Vagina (tissue), 2 donors: ENCODE measurements at regions not wholly inside any gene's neighbourhood (a gene's known extent, or its start where the extent isn't known, plus 50 kb on each side); places are given as distances from the start of the nearest gene placed in this dataset.

Experiments
- DNase-seq, 2 donors: peaks; one replicate each; pipeline ENCODE4 v3.0.0-alpha.2; 2017; ENCODE audit errors: extremely low spot score in 2 of 2
- H3K27ac ChIP-seq: fragments of 200-600 bp; sonication (generic); one replicate; pipeline ENCODE4 v1.5.1; 2019
- H3K27me3 ChIP-seq: fragments of 200-600 bp; sonication (generic); one replicate; pipeline ENCODE4 v1.5.1; 2019
- H3K36me3 ChIP-seq, 2 donors: fragments of 200-600 bp; sonication (generic); one replicate each; pipeline ENCODE4 v1.5.1; 2017 to 2019
- H3K4me1 ChIP-seq: fragments of 200-600 bp; sonication (generic); one replicate; pipeline ENCODE4 v1.5.1; 2019
- H3K4me3 ChIP-seq, 2 donors: fragments of 200-600 bp; sonication (generic); 1 replicate in 1 of 2; 2 replicates in 1 of 2; pipeline ENCODE4 v1.5.1; 2016 to 2019
- H3K9me3 ChIP-seq: fragments of 200-600 bp; sonication (generic); one replicate; pipeline ENCODE4 v1.5.1; 2019
- CTCF ChIP-seq, 3 experiments: fragments of 450-650 bp in 2 of 3; fragments of 200-600 bp in 1 of 3; sonication (generic) in 1 of 3; IDR thresholded peaks; one replicate each; pipeline ENCODE4 v1.5.1; 2017 to 2019; ENCODE audit warnings: antibody characterized with exemption in 3 of 3, mild to moderate bottlenecking in 2 of 3, moderate library complexity in 2 of 3
- POLR2A ChIP-seq, 2 donors: fragments of 450-650 bp; IDR thresholded peaks; one replicate each; pipeline ENCODE4 v1.6.1; 2017; ENCODE audit warnings: antibody characterized with exemption in 2 of 2, mild to moderate bottlenecking in 2 of 2, moderate library complexity in 2 of 2
- POLR2AphosphoS5 ChIP-seq, 2 donors: sonication (generic); formaldehyde crosslinking; IDR thresholded peaks; one replicate each; pipeline ENCODE4 v1.9.0; 2017; ENCODE audit warnings: antibody characterized with exemption in 2 of 2, mild to moderate bottlenecking in 2 of 2, low read depth in 1 of 2; ENCODE audit not compliant: insufficient read depth in 1 of 2
- intact Hi-C: fragments of 100-400 bp; cut with DNase I; formaldehyde crosslinking; loops from one replicate; pipeline ENCODE4 v1.15.1; 2023

GRCh38 chr12:125408718-125409117, 343.5 kb downstream of the AACS start:
- intact Hi-C loops: no loop called here
- no peaks in the 10 kb centered on the region for H3K27me3 ChIP-seq
- no peaks in the 10 kb centered on the region for H3K4me1 ChIP-seq
- no peak for DNase-seq
- H3K36me3 ChIP-seq: no peaks in the 10 kb centered on the region
- H3K4me3 ChIP-seq: no peak overlapping the region
- no peak for TF ChIP-seq CTCF (IDR thresholded peaks at IDR 0.05)
- no peak for TF ChIP-seq POLR2AphosphoS5 (IDR thresholded peaks at IDR 0.05; ENCODE audit: insufficient read depth in 1 of 2, low read depth in 1 of 2)
- no peak for TF ChIP-seq POLR2A (IDR thresholded peaks at IDR 0.05)
- H3K9me3 ChIP-seq: no peaks in the 10 kb centered on the region
- no peak overlapping the region for H3K27ac ChIP-seq

GRCh38 chr12:125412506-125412905, 347.3 kb downstream of the AACS start:
- Histone ChIP-seq H3K27ac (no peak overlapping the region), H3K4me1 (no peaks in the 10 kb centered on the region), H3K36me3 (no peaks in the 10 kb centered on the region), H3K9me3 (no peaks in the 10 kb centered on the region), H3K4me3 (no peak overlapping the region), H3K27me3 (no peaks in the 10 kb centered on the region)
- intact Hi-C loops: no loop called here
- DNase-seq: no peak
- TF ChIP-seq CTCF (IDR thresholded peaks at IDR 0.05): no peak
- TF ChIP-seq POLR2AphosphoS5 (IDR thresholded peaks at IDR 0.05; ENCODE audit: insufficient read depth in 1 of 2, low read depth in 1 of 2): no peak
- TF ChIP-seq POLR2A (IDR thresholded peaks at IDR 0.05): no peak

- DNase-seq: peak in 1 of 2 donors; percentile 49
- Histone ChIP-seq H3K27ac (no peak overlapping the region), H3K9me3 (no peaks in the 10 kb centered on the region), H3K27me3 (no peaks in the 10 kb centered on the region), H3K4me1 (no peaks in the 10 kb centered on the region), H3K36me3 (no peaks in the 10 kb centered on the region), H3K4me3 (no peak overlapping the region)
- intact Hi-C loops: no loop called here
- TF ChIP-seq POLR2AphosphoS5 (IDR thresholded peaks at IDR 0.05; ENCODE audit: insufficient read depth in 1 of 2, low read depth in 1 of 2): no peak
- no peak for TF ChIP-seq CTCF (IDR thresholded peaks at IDR 0.05)
- TF ChIP-seq POLR2A (IDR thresholded peaks at IDR 0.05): no peak
Measured at GRCh38 chr12:125417446-125417845, 352.2 kb downstream of the AACS start.

GRCh38 chr12:125418902-125419564, 353.8 kb downstream of the AACS start:
- no peak overlapping the region for H3K4me3 ChIP-seq
- no peak for DNase-seq
- TF ChIP-seq POLR2AphosphoS5 (IDR thresholded peaks at IDR 0.05; ENCODE audit: insufficient read depth in 1 of 2, low read depth in 1 of 2) (no peak), POLR2A (IDR thresholded peaks at IDR 0.05) (no peak), CTCF (IDR thresholded peaks at IDR 0.05) (no peak)
- no peak overlapping the region for H3K27ac ChIP-seq
- H3K27me3 ChIP-seq: no peaks in the 10 kb centered on the region
- intact Hi-C loops: no loop called here
- H3K4me1 ChIP-seq: no peaks in the 10 kb centered on the region
- no peaks in the 10 kb centered on the region for H3K9me3 ChIP-seq
- no peaks in the 10 kb centered on the region for H3K36me3 ChIP-seq

- Histone ChIP-seq H3K27me3 (no peaks in the 10 kb centered on the region), H3K4me3 (no peak overlapping the region), H3K36me3 (no peaks in the 10 kb centered on the region), H3K4me1 (no peaks in the 10 kb centered on the region), H3K27ac (no peak overlapping the region), H3K9me3 (no peaks in the 10 kb centered on the region)
- DNase-seq: no peak
- TF ChIP-seq POLR2AphosphoS5 (IDR thresholded peaks at IDR 0.05; ENCODE audit: insufficient read depth in 1 of 2, low read depth in 1 of 2): no peak
- TF ChIP-seq CTCF (IDR thresholded peaks at IDR 0.05): no peak
- no peak for TF ChIP-seq POLR2A (IDR thresholded peaks at IDR 0.05)
- intact Hi-C loops: no loop called here
Measured at GRCh38 chr12:125424909-125425308, 359.7 kb downstream of the AACS start.
